ENCODE measurements at regions not wholly inside any gene's neighbourhood (a gene's known extent, or its start where the extent isn't known, plus 50 kb on each side); places are given as distances from the start of the nearest gene placed in this dataset.

DNA sequence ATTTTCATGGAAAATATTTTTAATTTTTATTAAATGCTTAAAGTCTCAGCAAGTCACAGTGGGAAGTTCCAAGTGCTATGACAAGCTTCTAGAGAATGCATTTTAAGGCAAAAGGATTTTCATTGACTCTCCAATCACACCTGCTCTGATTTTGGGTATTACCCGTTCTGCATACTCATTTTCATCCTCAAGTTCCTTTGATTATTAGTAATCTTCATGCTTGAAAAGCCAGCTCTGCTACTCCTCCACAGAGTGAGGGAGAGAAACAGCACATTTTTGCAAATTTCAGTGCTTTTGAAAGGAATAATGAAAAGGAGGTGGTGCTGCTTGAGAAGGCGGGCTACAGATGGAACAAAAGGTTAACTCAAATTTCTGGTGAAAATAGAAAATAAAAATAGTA is 450.7 kb downstream of the NSUN3 start:
- DNase-seq (ENCODE audit: low read depth in 1 of 2, low spot score in 1 of 2): no peak

DNA sequence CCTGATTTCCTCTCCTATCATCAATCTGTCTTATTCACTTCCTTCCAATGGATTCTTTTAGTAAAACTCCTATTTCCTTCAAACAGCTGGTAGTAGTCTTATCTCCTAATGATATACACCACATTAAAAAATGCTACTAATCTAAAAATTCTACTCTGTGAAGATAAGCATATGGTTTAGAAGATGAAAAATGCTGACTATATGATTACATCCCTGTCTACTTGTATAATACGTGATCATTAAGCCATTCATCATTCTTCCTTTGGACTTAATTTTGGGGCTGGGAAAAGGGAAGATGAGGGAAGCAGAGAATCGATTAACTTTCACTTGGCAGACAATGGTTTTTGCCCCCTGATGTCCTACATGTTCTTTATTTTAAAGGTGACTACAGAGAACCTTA is 453.1 kb downstream of the NSUN3 start:
- in situ Hi-C loops (cut with HindIII; ENCODE audit: low pct_unique_long_range_greater_than_20kb, low sequenced_read_pairs): no loop called here
- TF ChIP-seq JUND (IDR thresholded peaks at IDR 0.05; ENCODE audit: low read depth): no peak
- no peak for DNase-seq (ENCODE audit: low read depth in 1 of 2, low spot score in 1 of 2)

More for the DNA sequence above, 450.7 kb downstream of the NSUN3 start:
- in situ Hi-C loops (cut with HindIII; ENCODE audit: low pct_unique_long_range_greater_than_20kb, low sequenced_read_pairs): no loop called here
- no peak for TF ChIP-seq JUND (IDR thresholded peaks at IDR 0.05; ENCODE audit: low read depth)

DNA sequence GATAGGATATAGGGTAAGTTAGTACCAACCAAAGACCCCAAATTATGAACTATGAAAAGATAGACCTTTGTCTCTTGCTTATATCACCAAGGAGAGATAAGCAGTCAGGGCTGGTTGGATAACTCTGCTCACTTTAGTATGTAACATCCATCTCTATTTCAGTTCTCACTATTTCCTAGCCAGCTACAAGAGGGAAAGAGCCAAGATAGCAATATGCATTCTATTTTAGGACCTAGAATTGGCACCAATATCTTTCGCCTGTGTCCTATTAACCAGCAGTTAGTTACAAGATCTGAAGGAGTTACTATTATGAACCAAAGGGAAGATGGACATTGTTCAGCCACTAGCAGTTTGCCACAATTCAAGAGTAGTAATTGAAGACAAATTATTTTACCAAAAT is 457.5 kb downstream of the NSUN3 start:
- in situ Hi-C loops (cut with HindIII; ENCODE audit: low pct_unique_long_range_greater_than_20kb, low sequenced_read_pairs): no loop called here
- TF ChIP-seq JUND (IDR thresholded peaks at IDR 0.05; ENCODE audit: low read depth): no peak

DNA sequence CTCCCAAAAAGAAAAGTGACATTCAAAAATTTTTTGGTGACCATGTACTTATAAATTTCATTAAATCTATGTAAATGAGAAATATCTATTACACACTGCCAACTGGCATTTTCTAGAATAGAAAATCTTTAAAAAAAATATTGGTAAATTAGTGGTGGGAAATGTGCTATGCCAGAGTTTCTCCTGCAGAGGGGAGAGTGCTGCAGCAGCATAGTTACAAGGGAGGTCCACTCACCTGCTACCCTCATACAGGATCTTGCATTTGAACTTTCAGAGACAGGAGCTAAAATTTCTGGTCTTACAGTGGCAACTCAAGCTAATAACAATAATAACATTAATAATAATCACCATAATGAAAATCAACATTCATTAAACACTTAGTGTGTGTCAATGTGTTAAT is 459.6 kb downstream of the NSUN3 start:
- in situ Hi-C loops (cut with HindIII; ENCODE audit: low pct_unique_long_range_greater_than_20kb, low sequenced_read_pairs): no loop called here
- no peak for TF ChIP-seq JUND (IDR thresholded peaks at IDR 0.05; ENCODE audit: low read depth)
- DNase-seq (ENCODE audit: low read depth in 1 of 2, low spot score in 1 of 2): peak in 1 of 2 experiments; percentile 8

More for the DNA sequence above, 457.5 kb downstream of the NSUN3 start:
- DNase-seq (ENCODE audit: low read depth in 1 of 2, low spot score in 1 of 2): no peak

DNA sequence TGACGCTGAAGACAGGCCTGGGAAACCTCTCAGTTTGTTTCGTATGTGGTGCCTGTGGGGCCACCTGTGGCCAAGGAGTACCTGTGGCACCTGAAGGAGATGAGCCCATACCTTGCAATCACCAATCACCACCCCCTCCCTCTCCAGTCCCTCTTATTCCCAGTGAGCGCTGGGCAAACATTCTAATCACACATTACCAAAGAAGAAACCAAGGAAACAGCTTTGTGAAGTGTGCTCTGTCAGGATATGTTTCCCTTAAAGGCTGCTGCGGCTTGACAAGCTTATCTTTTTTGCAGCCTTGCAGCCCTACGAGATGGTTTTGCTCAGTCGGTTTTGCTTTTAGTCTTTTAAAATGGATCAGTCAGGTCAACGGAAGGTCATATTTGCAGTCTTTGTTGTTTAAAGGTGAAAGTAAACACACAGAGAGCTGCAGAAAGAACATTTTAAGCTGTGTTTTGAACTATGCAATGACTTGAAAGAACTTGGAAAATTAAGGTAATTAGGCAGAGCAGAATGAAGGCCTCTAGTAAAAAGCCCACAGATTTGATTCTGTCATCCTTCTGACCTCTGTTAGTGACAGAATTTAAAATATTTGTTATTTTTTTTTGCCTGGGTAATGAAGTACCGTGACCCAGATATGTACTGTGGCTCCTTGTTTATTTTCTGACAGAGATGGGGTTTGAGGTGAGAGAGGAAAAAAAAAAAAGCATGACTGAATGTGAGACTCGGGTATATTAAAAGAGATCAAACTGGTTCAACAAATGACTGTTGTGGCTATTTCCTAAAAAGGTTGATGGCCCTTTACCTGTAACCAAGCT is 461.4 kb downstream of the NSUN3 start:
- in situ Hi-C loops (cut with HindIII; ENCODE audit: low pct_unique_long_range_greater_than_20kb, low sequenced_read_pairs): no loop called here
- DNase-seq (ENCODE audit: low read depth in 1 of 2, low spot score in 1 of 2): peak in 1 of 2 experiments; percentile 18
- TF ChIP-seq JUND (IDR thresholded peaks at IDR 0.05; ENCODE audit: low read depth): no peak

DNA sequence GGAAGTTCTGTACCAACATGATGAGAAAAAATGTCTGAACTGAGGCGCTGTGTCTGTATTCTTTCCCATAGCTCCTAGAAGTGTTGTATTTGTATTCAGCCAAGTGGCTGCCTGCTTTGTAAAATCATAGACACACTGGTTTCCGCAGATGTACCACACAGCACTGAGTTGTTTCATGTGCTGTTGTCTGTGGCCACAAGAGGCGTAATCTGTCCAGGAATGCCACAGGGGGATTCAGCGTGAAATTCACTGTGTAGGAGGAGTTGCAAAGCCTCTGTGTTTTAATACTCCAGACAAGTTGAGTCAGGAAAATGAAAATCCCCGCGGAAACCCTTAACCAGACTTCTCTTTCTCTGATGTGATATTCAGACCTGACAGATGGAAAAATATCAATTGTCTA is 462.2 kb downstream of the NSUN3 start:
- TF ChIP-seq JUND (IDR thresholded peaks at IDR 0.05; ENCODE audit: low read depth): no peak
- in situ Hi-C loops (cut with HindIII; ENCODE audit: low pct_unique_long_range_greater_than_20kb, low sequenced_read_pairs): no loop called here
- DNase-seq (ENCODE audit: low read depth in 1 of 2, low spot score in 1 of 2): peak in 1 of 2 experiments; percentile 63

DNA sequence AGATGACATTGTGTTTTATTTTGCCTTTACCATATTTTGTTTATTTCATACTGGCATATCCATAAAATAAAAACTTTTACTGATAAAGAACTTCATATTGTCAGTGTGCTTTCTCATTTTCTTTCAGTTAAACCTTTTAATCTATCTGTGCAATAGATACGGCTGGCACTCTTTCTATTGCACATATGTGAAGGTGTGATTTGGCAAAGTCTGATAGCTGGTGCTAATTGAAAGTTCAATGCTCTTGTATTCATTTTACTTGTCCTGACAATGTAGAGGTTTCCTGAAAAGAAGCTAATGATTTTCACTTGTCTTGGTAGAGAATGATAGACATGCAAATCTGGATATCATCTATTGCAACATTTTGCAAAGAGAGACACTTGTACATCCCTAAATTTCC is 467.0 kb downstream of the NSUN3 start:
- no peak for TF ChIP-seq JUND (IDR thresholded peaks at IDR 0.05; ENCODE audit: low read depth)
- in situ Hi-C loops (cut with HindIII; ENCODE audit: low pct_unique_long_range_greater_than_20kb, low sequenced_read_pairs): no loop called here

DNA sequence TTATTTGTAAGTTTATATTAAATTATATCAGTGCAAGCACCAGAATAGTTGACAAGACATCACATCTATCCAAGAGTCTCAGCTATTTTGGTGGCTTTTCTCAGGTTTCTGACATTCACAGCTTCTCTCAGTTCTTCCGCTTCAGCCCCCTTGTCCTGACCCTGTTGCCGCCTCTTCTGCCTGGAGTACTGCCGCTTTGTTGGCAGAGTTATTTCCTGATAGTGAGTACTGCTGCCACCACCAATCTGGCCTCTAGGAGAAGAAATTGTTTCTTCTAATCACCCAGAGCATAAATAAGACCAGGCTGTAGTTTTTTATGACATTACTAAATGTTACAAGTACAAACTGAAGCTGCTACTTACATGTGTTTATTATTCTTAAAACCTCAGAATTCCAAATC is 470.1 kb downstream of the NSUN3 start:
- in situ Hi-C loops (cut with HindIII; ENCODE audit: low pct_unique_long_range_greater_than_20kb, low sequenced_read_pairs): no loop called here
- no peak for TF ChIP-seq JUND (IDR thresholded peaks at IDR 0.05; ENCODE audit: low read depth)
- DNase-seq (ENCODE audit: low read depth in 1 of 2, low spot score in 1 of 2): no peak

More for the DNA sequence above, 467.0 kb downstream of the NSUN3 start:
- DNase-seq (ENCODE audit: low read depth in 1 of 2, low spot score in 1 of 2): no peak

DNA sequence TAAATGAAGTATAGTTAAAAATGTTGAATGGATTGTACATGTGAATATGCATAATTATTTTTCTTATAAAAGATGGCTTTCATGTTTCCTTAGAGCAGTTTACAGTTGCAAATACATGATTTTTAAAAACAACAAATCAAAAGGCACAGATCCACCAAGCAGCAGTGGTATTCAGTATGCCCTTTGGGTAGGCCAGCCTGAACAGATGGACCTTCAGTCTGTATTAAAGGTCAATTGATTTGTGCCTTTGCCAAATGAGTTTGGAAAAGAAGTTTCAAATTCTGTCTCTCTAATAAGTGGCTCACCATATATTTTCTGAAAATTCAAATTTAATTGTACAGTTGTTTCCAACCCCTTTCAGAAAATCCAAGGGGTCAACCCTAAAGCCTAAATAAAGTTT is 477.1 kb downstream of the NSUN3 start:
- no peak for TF ChIP-seq JUND (IDR thresholded peaks at IDR 0.05; ENCODE audit: low read depth)
- in situ Hi-C loops (cut with HindIII; ENCODE audit: low pct_unique_long_range_greater_than_20kb, low sequenced_read_pairs): no loop called here
- no peak for DNase-seq (ENCODE audit: low read depth in 1 of 2, low spot score in 1 of 2)

DNA sequence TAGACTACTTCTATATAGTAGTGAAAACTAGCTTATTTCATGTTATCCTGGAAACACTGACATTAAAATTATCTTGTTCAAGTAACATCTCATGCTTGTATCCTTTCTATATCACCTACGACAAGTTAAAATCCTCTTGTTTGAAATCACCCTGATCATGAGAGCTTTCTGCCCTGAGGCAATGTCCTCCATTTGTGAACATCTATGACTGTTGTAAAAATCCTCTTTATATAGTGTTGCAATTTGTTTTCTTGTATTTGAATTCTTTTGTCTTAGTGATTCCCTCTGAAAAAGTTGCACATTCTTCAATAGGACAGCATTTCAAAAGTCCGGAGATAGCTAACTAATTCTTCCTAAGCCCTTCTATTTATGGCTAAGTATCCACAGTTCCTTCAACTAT is 480.3 kb downstream of the NSUN3 start:
- no peak for DNase-seq (ENCODE audit: low read depth in 1 of 2, low spot score in 1 of 2)
- in situ Hi-C loops (cut with HindIII; ENCODE audit: low pct_unique_long_range_greater_than_20kb, low sequenced_read_pairs): no loop called here
- TF ChIP-seq JUND (IDR thresholded peaks at IDR 0.05; ENCODE audit: low read depth): no peak

DNA sequence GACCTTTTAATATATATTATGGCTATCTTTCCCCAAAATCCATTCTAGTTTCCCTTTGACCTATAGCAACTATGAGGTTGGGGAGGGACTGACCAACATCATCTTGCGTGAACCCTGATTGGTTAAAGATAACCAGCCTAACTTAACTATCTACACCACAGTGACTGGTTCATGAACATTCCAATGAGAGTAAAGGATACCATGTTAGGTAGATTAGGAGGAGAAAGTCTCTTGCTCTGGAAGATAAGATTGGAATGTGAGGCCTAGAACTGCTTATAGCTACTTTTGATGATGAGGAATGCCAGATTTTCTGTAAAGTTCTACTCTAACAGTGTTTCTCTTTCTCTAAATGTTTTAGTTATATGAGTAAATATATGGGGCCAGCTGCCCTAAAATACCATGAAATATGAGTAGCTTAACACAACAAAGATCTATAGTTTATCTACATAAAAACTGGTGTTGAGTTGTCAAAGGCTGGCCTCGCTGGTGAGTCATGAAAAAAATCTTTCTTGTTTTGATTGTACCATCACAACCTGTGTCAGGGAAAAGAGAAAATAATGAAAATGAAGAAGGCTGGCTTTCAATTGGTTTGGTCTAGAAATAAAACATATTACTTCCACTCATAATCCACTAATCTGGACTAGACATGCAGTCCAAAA is 481.4 kb downstream of the NSUN3 start:
- no peak for TF ChIP-seq JUND (IDR thresholded peaks at IDR 0.05; ENCODE audit: low read depth)
- DNase-seq (ENCODE audit: low read depth in 1 of 2, low spot score in 1 of 2): no peak
- in situ Hi-C loops (cut with HindIII; ENCODE audit: low pct_unique_long_range_greater_than_20kb, low sequenced_read_pairs): no loop called here

DNA sequence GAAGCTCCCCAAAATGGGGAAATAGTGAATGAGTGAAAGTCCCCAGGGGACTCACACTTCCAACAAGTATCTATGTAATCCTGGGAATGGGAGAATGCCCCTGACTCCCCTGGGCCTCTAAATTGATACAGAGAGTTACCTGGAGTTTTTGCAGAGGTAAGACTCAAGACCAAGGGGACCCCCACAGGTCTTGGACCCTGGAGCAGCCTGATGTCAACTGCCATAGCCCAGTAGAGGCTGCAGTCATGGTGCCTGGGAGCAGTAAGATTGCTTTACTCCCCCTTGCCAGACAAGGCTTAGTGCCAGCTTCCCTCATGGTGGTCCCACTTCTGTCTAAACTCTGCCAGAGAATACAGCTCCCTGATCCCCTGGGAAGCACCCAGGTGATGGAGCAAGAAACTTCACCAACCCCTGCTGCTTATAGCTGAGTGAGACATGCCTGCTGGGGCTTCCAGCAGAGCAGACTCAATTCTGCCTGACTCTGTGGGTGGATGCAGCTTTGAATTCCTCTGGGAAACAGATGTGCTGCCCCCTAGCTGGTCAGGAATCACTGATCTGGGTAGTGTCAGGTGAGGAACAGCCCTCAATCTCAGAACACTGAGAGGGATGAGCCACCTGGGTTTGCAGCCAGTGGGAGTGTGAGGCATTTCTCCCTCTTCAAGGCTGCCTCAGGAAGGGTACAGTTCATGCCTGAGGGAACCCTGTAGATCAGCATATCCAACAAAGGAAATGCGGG is 485.9 kb downstream of the NSUN3 start:
- in situ Hi-C loops (cut with HindIII; ENCODE audit: low pct_unique_long_range_greater_than_20kb, low sequenced_read_pairs): no loop called here
- no peak for DNase-seq (ENCODE audit: low read depth in 1 of 2, low spot score in 1 of 2)
- no peak for TF ChIP-seq JUND (IDR thresholded peaks at IDR 0.05; ENCODE audit: low read depth)

DNA sequence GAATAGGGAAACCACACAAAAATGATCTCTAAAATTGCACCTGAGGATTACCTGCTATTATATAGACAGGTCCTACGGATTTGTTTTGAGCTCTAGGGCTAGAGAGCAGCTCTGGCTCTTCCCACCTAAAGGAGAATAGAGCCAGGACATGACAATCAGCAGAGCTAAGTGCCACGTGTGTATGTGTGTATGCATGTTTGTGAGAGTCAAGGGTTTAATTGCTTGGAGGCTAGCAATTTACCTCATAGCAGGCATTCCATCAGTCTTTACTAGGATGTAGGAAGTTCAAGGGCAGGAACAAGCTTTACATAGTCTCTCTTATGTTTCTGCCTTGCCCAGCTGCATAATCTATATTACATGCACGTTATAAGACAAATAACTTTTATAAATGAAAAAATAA is 498.2 kb downstream of the NSUN3 start:
- peak in 1 of 2 experiments; percentile 28 for DNase-seq (ENCODE audit: low read depth in 1 of 2, low spot score in 1 of 2)
- in situ Hi-C loops (cut with HindIII; ENCODE audit: low pct_unique_long_range_greater_than_20kb, low sequenced_read_pairs): no loop called here
- TF ChIP-seq JUND (IDR thresholded peaks at IDR 0.05; ENCODE audit: low read depth): no peak

Measured in T47D (cell line).